ENCODE measurements at regions not wholly inside any gene's neighbourhood (a gene's known extent, or its start where the extent isn't known, plus 50 kb on each side); places are given as distances from the start of the nearest gene placed in this dataset.

DNA sequence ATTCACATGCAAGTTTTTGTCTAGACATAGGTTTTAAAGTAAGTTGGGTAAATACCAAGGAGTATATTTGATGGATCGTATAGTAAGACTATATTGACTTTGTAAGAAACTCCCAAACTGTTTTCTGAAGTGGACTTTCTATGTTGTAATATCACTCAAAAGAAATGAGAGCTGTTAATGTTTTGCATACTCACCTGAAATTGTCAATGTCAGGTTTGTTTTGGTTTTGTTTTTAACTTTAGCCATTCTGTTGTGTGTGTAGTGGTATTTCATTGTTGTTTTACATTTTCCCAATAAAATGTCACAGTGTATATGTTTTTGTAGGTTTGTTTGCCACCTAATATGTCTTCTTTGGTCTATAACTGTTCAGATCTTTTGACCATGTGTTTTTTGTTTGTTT, 375.7 kb upstream of the CDH9 start:
- TF ChIP-seq POLR2A (IDR thresholded peaks at IDR 0.05) (no peak), CTCF (IDR thresholded peaks at IDR 0.05) (no peak), EP300 (IDR thresholded peaks at IDR 0.05) (no peak)

Measured in ovary (tissue), 3 donors.